NCI-H2171 treated with DMSO at 0.1 percent for 48 hours (cell line): ENCODE measurements at regions not wholly inside any gene's neighbourhood (a gene's known extent, or its start where the extent isn't known, plus 50 kb on each side); places are given as distances from the start of the nearest gene placed in this dataset.
"Not testable (repeated sequence)": the region's sequence is repeated elsewhere in the genome, so short reads cannot be mapped to it uniquely, and the experiment has no call there.

Experiments used
- DNase-seq: peaks from one replicate; lab custom pipeline; 2025; lab: John Stamatoyannopoulos, UW

- DNase-seq = no peak
These were observed 88.7 kb downstream of the PLXNA1 start for GRCh38 chr3:127071597-127072001.

GRCh38 chr3:127072221-127072771 is 89.4 kb downstream of the PLXNA1 start:
- no peak for DNase-seq

GRCh38 chr3:127072971-127073783 is 90.3 kb downstream of the PLXNA1 start:
- no peak for DNase-seq

- no peak for DNase-seq
These were observed 91.3 kb downstream of the PLXNA1 start for GRCh38 chr3:127073941-127074820.

GRCh38 chr3:127074900-127075360 is 92.0 kb downstream of the PLXNA1 start:
- no peak for DNase-seq

GRCh38 chr3:127076166-127076992 is 93.5 kb downstream of the PLXNA1 start:
- not testable (repeated sequence) for DNase-seq

- no peak for DNase-seq
These were observed 94.2 kb downstream of the PLXNA1 start for GRCh38 chr3:127077068-127077467.

- no peak for DNase-seq
These were observed 94.7 kb downstream of the PLXNA1 start for GRCh38 chr3:127077505-127078064.

- no peak for DNase-seq
These were observed 95.7 kb downstream of the PLXNA1 start for GRCh38 chr3:127078626-127079025.

- DNase-seq = peak; percentile 9
These were observed 96.3 kb downstream of the PLXNA1 start for GRCh38 chr3:127079211-127079610.

- no peak for DNase-seq
These were observed 98.2 kb downstream of the PLXNA1 start for GRCh38 chr3:127081001-127081720.

- no peak for DNase-seq
These were observed 99.2 kb downstream of the PLXNA1 start for GRCh38 chr3:127082066-127082465.

GRCh38 chr3:127083778-127084397 is 101.0 kb downstream of the PLXNA1 start:
- DNase-seq = no peak

GRCh38 chr3:127084401-127084990 is 101.6 kb downstream of the PLXNA1 start:
- DNase-seq = no peak

- DNase-seq = no peak
These were observed 102.7 kb downstream of the PLXNA1 start for GRCh38 chr3:127085576-127085975.

- not testable (repeated sequence) for DNase-seq
These were observed 103.7 kb downstream of the PLXNA1 start for GRCh38 chr3:127086591-127086990.

- DNase-seq = no peak
These were observed 104.5 kb downstream of the PLXNA1 start for GRCh38 chr3:127087441-127087840.

- no peak for DNase-seq
These were observed 104.2 kb upstream of the PRR23E start for GRCh38 chr3:127088511-127089351.
